Gastrocnemius medialis (tissue), 4 donors: ENCODE measurements at regions not wholly inside any gene's neighbourhood (a gene's known extent, or its start where the extent isn't known, plus 50 kb on each side); places are given as distances from the start of the nearest gene placed in this dataset.

ENCODE experiments used
- POLR2A ChIP-seq, 2 donors: fragments of 450-650 bp; IDR thresholded peaks; one replicate each; pipeline ENCODE4 v1.6.1; 2017; ENCODE audit warnings: antibody characterized with exemption in 2 of 2, mild to moderate bottlenecking in 2 of 2, moderate library complexity in 2 of 2
- TF ChIP-seq, protein P1 (sequence below), 5 experiments: fragments of 450-650 bp in 3 of 5; fragments of 200-600 bp in 2 of 5; sonication (generic) in 2 of 5; IDR thresholded peaks in 4 of 5; conservative IDR thresholded peaks in 1 of 5; 1 replicate in 4 of 5; 2 replicates in 1 of 5; pipeline ENCODE4 v1.5.1; 2016 to 2019; ENCODE audit warnings: antibody characterized with exemption in 5 of 5, mild to moderate bottlenecking in 3 of 5, moderate library complexity in 3 of 5

DNA sequence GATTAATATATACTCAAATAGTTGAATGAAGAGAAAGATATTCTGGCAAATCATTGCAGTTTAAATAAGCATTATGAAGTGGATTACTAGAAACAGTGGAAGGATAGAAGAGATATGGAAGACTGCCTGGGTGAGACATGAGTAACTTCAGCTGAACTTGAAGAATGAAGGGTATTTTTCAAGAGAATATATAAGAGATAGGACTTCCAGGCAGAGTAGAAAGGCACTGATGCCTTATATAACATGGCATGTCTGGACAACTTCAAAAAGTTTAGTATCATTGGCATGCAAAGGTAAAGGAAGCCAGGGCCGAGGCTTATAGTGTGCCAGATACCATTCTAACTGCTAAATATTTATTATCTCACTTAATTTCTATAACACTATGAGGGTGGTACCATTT lies 126.5 kb upstream of the SLC7A14 start:
- TF ChIP-seq, protein P1, sequence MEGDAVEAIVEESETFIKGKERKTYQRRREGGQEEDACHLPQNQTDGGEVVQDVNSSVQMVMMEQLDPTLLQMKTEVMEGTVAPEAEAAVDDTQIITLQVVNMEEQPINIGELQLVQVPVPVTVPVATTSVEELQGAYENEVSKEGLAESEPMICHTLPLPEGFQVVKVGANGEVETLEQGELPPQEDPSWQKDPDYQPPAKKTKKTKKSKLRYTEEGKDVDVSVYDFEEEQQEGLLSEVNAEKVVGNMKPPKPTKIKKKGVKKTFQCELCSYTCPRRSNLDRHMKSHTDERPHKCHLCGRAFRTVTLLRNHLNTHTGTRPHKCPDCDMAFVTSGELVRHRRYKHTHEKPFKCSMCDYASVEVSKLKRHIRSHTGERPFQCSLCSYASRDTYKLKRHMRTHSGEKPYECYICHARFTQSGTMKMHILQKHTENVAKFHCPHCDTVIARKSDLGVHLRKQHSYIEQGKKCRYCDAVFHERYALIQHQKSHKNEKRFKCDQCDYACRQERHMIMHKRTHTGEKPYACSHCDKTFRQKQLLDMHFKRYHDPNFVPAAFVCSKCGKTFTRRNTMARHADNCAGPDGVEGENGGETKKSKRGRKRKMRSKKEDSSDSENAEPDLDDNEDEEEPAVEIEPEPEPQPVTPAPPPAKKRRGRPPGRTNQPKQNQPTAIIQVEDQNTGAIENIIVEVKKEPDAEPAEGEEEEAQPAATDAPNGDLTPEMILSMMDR (IDR thresholded peaks at IDR 0.05 in 4 of 5, conservative IDR thresholded peaks at IDR 0.05 in 1 of 5) = no peak
- TF ChIP-seq POLR2A (IDR thresholded peaks at IDR 0.05) = no peak
